Testis (tissue), 2 donors: ENCODE measurements at regions not wholly inside any gene's neighbourhood (a gene's known extent, or its start where the extent isn't known, plus 50 kb on each side); places are given as distances from the start of the nearest gene placed in this dataset.

Experiments used
- CTCF ChIP-seq, 3 experiments: fragments of 450-650 bp in 2 of 3; fragments of 200-600 bp in 1 of 3; sonication (generic) in 1 of 3; IDR thresholded peaks; one replicate each; pipeline ENCODE4 v1.5.1; 2016 to 2019; ENCODE audit warnings: antibody characterized with exemption in 3 of 3, mild to moderate bottlenecking in 2 of 3, moderate library complexity in 1 of 3
- POLR2A ChIP-seq: fragments of 450-650 bp; IDR thresholded peaks from one replicate; pipeline ENCODE4 v1.6.1; 2017; ENCODE audit warnings: antibody characterized with exemption, mild to moderate bottlenecking, moderate library complexity

- no peak for TF ChIP-seq CTCF (IDR thresholded peaks at IDR 0.05)
- TF ChIP-seq POLR2A = no peak
Measured at GRCh38 chr18:73656691-73657090, 490.9 kb downstream of the FBXO15 start.
